Karpas-422 (cell line): ENCODE measurements at regions not wholly inside any gene's neighbourhood (a gene's known extent, or its start where the extent isn't known, plus 50 kb on each side); places are given as distances from the start of the nearest gene placed in this dataset.

Experiments used
- DNase-seq: peaks from one replicate; pipeline ENCODE4 v3.0.0-alpha.2; 2015
- H2AFZ ChIP-seq: fragments of 200-600 bp; sonication (generic); 2 replicates; pipeline ENCODE4 v1.6.1; 2014; ENCODE audit warnings: antibody characterized with exemption, low read length, mixed read lengths
- H3K27ac ChIP-seq: fragments of 200-600 bp; sonication (generic); 2 replicates; pipeline ENCODE4 v1.5.1; 2014; ENCODE audit warnings: mild to moderate bottlenecking, low read length, moderate library complexity
- H3K27me3 ChIP-seq: fragments of 200-600 bp; sonication (generic); 2 replicates; pipeline ENCODE4 v1.6.1; 2014; ENCODE audit warnings: low read length, mixed read lengths
- H3K36me3 ChIP-seq: fragments of 200-600 bp; sonication (generic); 2 replicates; pipeline ENCODE4 v1.6.1; 2014; ENCODE audit warnings: low read length, mixed read lengths; ENCODE audit not compliant: insufficient read depth
- H3K4me1 ChIP-seq: fragments of 200-600 bp; sonication (generic); 2 replicates; pipeline ENCODE4 v1.6.1; 2014; ENCODE audit warnings: mild to moderate bottlenecking, low read length, mixed read lengths
- H3K4me2 ChIP-seq: fragments of 200-600 bp; sonication (generic); 2 replicates; pipeline ENCODE4 v1.6.1; 2014; ENCODE audit warnings: low read length, low read depth, mild to moderate bottlenecking; ENCODE audit not compliant: poor library complexity, severe bottlenecking
- H3K4me3 ChIP-seq: fragments of 200-600 bp; sonication (generic); 2 replicates; pipeline ENCODE4 v1.5.1; 2014; ENCODE audit warnings: mild to moderate bottlenecking, antibody characterized with exemption, low read length, mixed read lengths
- H3K79me2 ChIP-seq: fragments of 200-600 bp; sonication (generic); 2 replicates; pipeline ENCODE4 v1.6.1; 2014; ENCODE audit warnings: mild to moderate bottlenecking, low read length, mixed read lengths
- H3K9ac ChIP-seq: fragments of 200-600 bp; sonication (generic); 2 replicates; pipeline ENCODE4 v1.6.0; 2014; ENCODE audit warnings: low read length
- H3K9me2 ChIP-seq: fragments of 200-600 bp; sonication (generic), shearing (Covaris generic); replicated peaks from 2 replicates; pipeline ENCODE4 v1.6.0; 2014; ENCODE audit warnings: mild to moderate bottlenecking, low read length, moderate library complexity; ENCODE audit not compliant: insufficient read depth
- H3K9me3 ChIP-seq: fragments of 300-700, 200-600 bp; sonication (generic); 2 replicates; pipeline ENCODE4 v1.6.1; 2014; ENCODE audit warnings: low read length, mixed read lengths
- H4K20me1 ChIP-seq: fragments of 200-600 bp; sonication (generic); 2 replicates; pipeline ENCODE4 v1.6.1; 2014; ENCODE audit warnings: mild to moderate bottlenecking, antibody characterized with exemption, low read length, low read depth; ENCODE audit not compliant: insufficient read depth

DNA sequence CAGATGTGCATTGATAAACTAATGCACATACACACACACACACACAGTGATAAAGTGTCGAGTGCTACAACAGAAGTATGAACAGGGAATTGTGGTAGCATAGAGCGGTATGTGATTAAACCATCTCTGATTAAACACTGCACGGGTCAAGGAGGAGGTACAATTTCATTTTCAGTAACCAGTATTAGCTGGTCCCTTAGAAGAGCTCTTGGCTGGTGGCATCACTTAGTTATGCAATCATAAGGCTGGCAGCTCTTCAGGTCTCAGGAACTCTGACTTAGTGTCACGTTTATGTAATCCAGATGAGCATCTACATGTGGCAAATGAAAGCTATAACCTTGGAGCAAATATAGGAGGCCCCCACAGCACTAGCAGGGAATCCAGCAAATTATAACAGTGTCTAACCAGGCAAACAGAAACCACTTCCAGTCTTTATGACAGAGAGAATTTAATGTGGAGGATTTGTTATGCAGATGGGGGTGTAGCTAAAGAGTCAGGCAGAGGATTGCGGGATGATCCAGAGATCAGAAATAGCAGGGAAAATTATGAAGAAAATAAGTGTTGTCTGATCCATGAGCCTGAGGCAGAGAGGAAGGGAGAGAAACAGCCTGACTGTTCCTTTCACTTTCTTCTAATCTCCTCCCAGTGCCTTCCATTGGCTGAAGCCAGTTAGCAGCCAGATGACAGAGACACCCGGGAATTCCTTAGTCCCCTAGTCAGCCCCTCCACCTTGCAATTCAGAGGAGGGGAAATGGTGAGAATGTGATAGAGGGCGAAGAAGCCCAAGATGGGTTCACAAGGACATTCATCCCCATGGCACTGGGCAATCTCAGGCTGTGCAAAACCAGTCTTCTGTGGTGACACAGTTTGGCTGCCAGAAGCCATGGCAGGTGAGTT lies 533.1 kb upstream of the TENM4 start:
- DNase-seq: no peak
- Histone ChIP-seq H3K4me1 (no peaks in the 10 kb centered on the region), H4K20me1 (no peaks in the 10 kb centered on the region), H3K79me2 (no peaks in the 10 kb centered on the region), H3K4me2 (no peak overlapping the region), H2AFZ (no peak overlapping the region), H3K4me3 (no peak overlapping the region), H3K9ac (no peak overlapping the region), H3K27ac (no peak overlapping the region), H3K9me2 (no peaks in the 10 kb centered on the region), H3K9me3 (no peaks in the 10 kb centered on the region), H3K36me3 (no peaks in the 10 kb centered on the region), H3K27me3 (no peaks in the 10 kb centered on the region)

- no peaks in the 10 kb centered on the region for H3K79me2 ChIP-seq
- no peak overlapping the region for H3K9ac ChIP-seq
- H3K4me2 ChIP-seq: no peak overlapping the region
- no peak overlapping the region for H3K4me3 ChIP-seq
- no peaks in the 10 kb centered on the region for H3K27me3 ChIP-seq
- no peak for DNase-seq
- no peak overlapping the region for H3K27ac ChIP-seq
- no peaks in the 10 kb centered on the region for H3K9me2 ChIP-seq
- H3K36me3 ChIP-seq: no peaks in the 10 kb centered on the region
- H3K9me3 ChIP-seq: no peaks in the 10 kb centered on the region
- H4K20me1 ChIP-seq: no peaks in the 10 kb centered on the region
- H2AFZ ChIP-seq: no peak overlapping the region
- no peaks in the 10 kb centered on the region for H3K4me1 ChIP-seq
These were observed 530.4 kb upstream of the TENM4 start for GRCh38 chr11:79971255-79971654.

DNA sequence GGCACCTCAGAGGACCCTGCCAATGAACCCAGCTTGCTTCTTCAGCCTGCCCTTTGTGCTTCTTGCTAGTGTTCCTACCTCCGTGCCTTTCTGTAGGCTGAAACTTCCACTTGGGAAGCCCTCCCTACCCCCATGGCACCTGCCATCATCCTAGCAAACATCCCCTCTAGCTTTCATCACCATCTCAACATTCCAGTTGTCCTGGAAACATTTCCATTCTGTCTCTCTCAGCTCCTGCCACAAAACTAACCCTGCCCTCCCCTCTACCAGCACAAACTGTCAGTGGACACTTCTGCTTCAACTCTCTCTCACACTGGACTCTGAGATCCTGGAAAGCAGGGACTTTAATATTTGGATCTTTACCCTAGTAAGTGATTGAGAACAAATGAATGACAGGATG lies 525.8 kb upstream of the TENM4 start:
- no peaks in the 10 kb centered on the region for H3K9me3 ChIP-seq
- DNase-seq: no peak
- H3K4me1 ChIP-seq: no peaks in the 10 kb centered on the region
- no peak overlapping the region for H2AFZ ChIP-seq
- H4K20me1 ChIP-seq: no peaks in the 10 kb centered on the region
- no peak overlapping the region for H3K4me3 ChIP-seq
- no peaks in the 10 kb centered on the region for H3K36me3 ChIP-seq
- H3K4me2 ChIP-seq: no peak overlapping the region
- no peak overlapping the region for H3K9ac ChIP-seq
- no peaks in the 10 kb centered on the region for H3K79me2 ChIP-seq
- no peaks in the 10 kb centered on the region for H3K9me2 ChIP-seq
- no peak overlapping the region for H3K27ac ChIP-seq
- H3K27me3 ChIP-seq: no peaks in the 10 kb centered on the region

DNA sequence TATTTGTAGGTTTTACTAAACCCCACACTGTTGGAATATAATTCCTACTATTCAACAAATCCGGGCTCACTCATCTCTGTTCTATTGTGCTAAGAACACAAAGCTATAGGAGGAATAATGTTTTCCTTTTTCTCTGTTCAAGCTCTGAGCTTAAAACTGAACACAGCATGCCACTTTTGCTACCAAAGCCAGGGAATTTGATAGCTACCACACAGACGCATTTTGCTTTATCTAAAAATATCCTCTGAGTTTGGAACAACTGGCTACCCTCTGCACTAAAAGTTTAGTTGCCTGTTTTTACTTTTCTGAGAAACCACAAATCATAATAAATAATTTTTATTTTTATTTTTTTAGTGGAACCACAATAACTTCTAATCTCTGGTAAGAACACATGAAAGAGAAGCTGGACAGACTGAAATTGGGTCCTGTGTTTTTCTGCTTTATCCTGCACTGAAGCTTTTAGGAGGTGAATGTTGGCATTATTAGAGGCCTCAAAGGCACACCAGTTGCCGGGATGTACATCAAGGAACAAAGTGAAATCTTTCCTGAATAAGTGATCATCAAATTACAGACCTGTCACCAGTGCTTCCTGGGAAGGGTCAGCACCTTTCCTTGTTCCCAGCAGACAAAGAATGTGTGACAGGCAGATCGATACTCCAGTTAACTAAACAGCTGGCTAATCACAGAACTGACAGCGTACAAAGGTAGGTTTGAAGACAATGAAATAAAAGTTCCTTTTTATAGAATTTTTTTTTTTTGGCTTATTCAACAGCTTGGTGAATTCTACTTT lies 523.2 kb upstream of the TENM4 start:
- H3K9me2 ChIP-seq: no peaks in the 10 kb centered on the region
- no peak overlapping the region for H3K4me3 ChIP-seq
- no peak overlapping the region for H3K4me2 ChIP-seq
- H3K27me3 ChIP-seq: peaks cover 2% of the 10 kb centered on the region; the same call in 1 of the 2 replicates
- H4K20me1 ChIP-seq: no peaks in the 10 kb centered on the region
- H3K9ac ChIP-seq: no peak overlapping the region
- no peak overlapping the region for H2AFZ ChIP-seq
- 0 out of 2 replicates have a peak, but pooled peaks cover under 1% of the 10 kb centered on the region for H3K9me3 ChIP-seq
- no peak for DNase-seq
- no peaks in the 10 kb centered on the region for H3K79me2 ChIP-seq
- H3K4me1 ChIP-seq: no peaks in the 10 kb centered on the region
- H3K36me3 ChIP-seq: no peaks in the 10 kb centered on the region
- no peak overlapping the region for H3K27ac ChIP-seq

- H3K79me2 ChIP-seq: no peaks in the 10 kb centered on the region
These were observed 519.6 kb upstream of the TENM4 start for GRCh38 chr11:79960461-79960860.

DNA sequence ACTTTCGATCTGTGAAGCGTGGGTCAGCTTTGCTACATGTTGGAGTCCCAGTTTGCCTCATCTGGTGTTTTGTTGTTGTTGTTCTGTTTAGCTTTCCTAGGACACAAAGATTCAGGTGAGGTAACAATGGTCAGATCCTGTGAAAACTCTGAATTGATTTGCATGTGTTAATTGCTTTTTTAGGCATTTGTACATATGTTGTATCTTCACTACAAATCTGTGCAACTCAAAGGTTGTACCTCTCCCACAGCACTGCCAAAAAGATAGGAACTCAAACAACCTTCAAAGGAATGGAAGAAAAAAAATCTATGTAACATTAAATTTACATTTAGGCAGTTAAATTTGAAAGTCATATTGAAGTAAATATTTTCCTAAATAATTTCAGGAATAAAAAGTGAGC lies 518.5 kb upstream of the TENM4 start:
- no peaks in the 10 kb centered on the region for H4K20me1 ChIP-seq
- H3K9me3 ChIP-seq: 0 out of 2 replicates have a peak, but pooled peaks cover 3% of the 10 kb centered on the region
- H3K36me3 ChIP-seq: no peaks in the 10 kb centered on the region
- no peak overlapping the region for H3K4me2 ChIP-seq
- H3K4me1 ChIP-seq: no peaks in the 10 kb centered on the region
- H3K9me2 ChIP-seq: no peaks in the 10 kb centered on the region
- no peak overlapping the region for H3K9ac ChIP-seq
- H3K27ac ChIP-seq: no peak overlapping the region
- DNase-seq: no peak
- H3K4me3 ChIP-seq: no peak overlapping the region
- no peaks in the 10 kb centered on the region for H3K79me2 ChIP-seq
- no peak overlapping the region for H2AFZ ChIP-seq
- peaks cover 2% of the 10 kb centered on the region; the same call in 1 of the 2 replicates for H3K27me3 ChIP-seq

More at GRCh38 chr11:79960461-79960860, 519.6 kb upstream of the TENM4 start:
- DNase-seq: no peak
- Histone ChIP-seq H3K27ac (no peak overlapping the region), H3K4me2 (no peak overlapping the region), H4K20me1 (no peaks in the 10 kb centered on the region), H3K9ac (no peak overlapping the region), H3K9me2 (no peaks in the 10 kb centered on the region), H2AFZ (no peak overlapping the region), H3K9me3 (0 out of 2 replicates have a peak, but pooled peaks cover 3% of the 10 kb centered on the region), H3K36me3 (no peaks in the 10 kb centered on the region), H3K4me3 (no peak overlapping the region), H3K27me3 (peaks cover 2% of the 10 kb centered on the region; the same call in 1 of the 2 replicates), H3K4me1 (no peaks in the 10 kb centered on the region)

DNA sequence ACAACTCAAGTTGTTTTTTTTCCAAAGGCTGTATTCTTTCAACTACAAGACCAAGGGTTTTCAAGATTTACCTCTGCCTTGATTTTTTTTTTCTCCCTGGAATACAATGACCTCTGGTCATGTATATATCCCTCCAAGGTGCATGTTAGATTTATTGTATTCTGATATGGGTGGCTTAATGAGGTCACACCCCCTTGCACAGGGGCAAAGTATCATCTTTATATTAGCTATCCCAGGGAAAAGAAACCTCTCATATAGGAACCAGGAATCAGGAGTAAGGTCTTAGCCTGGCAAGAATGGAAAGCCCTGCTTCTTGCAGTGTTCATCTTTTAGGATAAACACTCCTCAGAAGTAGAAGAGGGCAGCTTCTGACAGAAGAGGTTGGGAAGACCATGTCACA lies 516.9 kb upstream of the TENM4 start:
- H4K20me1 ChIP-seq: no peaks in the 10 kb centered on the region
- no peaks in the 10 kb centered on the region for H3K79me2 ChIP-seq
- DNase-seq: no peak
- H3K9ac ChIP-seq: no peak overlapping the region
- H3K9me3 ChIP-seq: 0 out of 2 replicates have a peak, but pooled peaks cover 3% of the 10 kb centered on the region
- no peaks in the 10 kb centered on the region for H3K36me3 ChIP-seq
- H3K4me3 ChIP-seq: no peak overlapping the region
- H3K27ac ChIP-seq: no peak overlapping the region
- no peaks in the 10 kb centered on the region for H3K4me1 ChIP-seq
- H3K27me3 ChIP-seq: peaks cover 2% of the 10 kb centered on the region; the same call in 1 of the 2 replicates
- H3K4me2 ChIP-seq: no peak overlapping the region
- no peaks in the 10 kb centered on the region for H3K9me2 ChIP-seq
- no peak overlapping the region for H2AFZ ChIP-seq

- H3K27ac ChIP-seq: no peak overlapping the region
- no peak overlapping the region for H3K4me3 ChIP-seq
- no peaks in the 10 kb centered on the region for H3K36me3 ChIP-seq
- H3K9ac ChIP-seq: no peak overlapping the region
- no peak overlapping the region for H2AFZ ChIP-seq
- H3K9me3 ChIP-seq: 0 out of 2 replicates have a peak, but pooled peaks cover 3% of the 10 kb centered on the region
- no peaks in the 10 kb centered on the region for H3K9me2 ChIP-seq
- no peaks in the 10 kb centered on the region for H3K4me1 ChIP-seq
- no peaks in the 10 kb centered on the region for H4K20me1 ChIP-seq
- peaks cover 2% of the 10 kb centered on the region; the same call in 1 of the 2 replicates for H3K27me3 ChIP-seq
- H3K4me2 ChIP-seq: no peak overlapping the region
- DNase-seq: no peak
- H3K79me2 ChIP-seq: no peaks in the 10 kb centered on the region
These were observed 515.2 kb upstream of the TENM4 start for GRCh38 chr11:79956061-79956460.
